Parathyroid adenoma (tissue), 2 donors: ENCODE measurements at regions not wholly inside any gene's neighbourhood (a gene's known extent, or its start where the extent isn't known, plus 50 kb on each side); places are given as distances from the start of the nearest gene placed in this dataset.
"Not testable (repeated sequence)": the region's sequence is repeated elsewhere in the genome, so short reads cannot be mapped to it uniquely, and the experiment has no call there.

Experiments used
- H2AFZ ChIP-seq: fragments of 300-600 bp; sonication (generic); one replicate; pipeline ENCODE4 v1.7.0; 2017; ENCODE audit warnings: antibody characterized with exemption, mild to moderate bottlenecking
- H3K27ac ChIP-seq: fragments of 300-600 bp; sonication (generic); one replicate; pipeline ENCODE4 v1.7.0; 2017
- H3K27me3 ChIP-seq: fragments of 300-600 bp; sonication (generic); one replicate; pipeline ENCODE4 v1.7.0; 2017; ENCODE audit warnings: low read length; ENCODE audit not compliant: control insufficient read depth, insufficient read depth
- H3K36me3 ChIP-seq: fragments of 300-600 bp; sonication (generic); one replicate; pipeline ENCODE4 v1.7.0; 2017; ENCODE audit warnings: low read length; ENCODE audit not compliant: control insufficient read depth, insufficient read depth
- H3K4me1 ChIP-seq: fragments of 300-600 bp; sonication (generic); one replicate; pipeline ENCODE4 v1.7.0; 2017; ENCODE audit warnings: control low read depth
- H3K4me2 ChIP-seq: fragments of 300-600 bp; sonication (generic); one replicate; pipeline ENCODE4 v1.7.0; 2017; ENCODE audit warnings: low read length
- H3K4me3 ChIP-seq: fragments of 300-600 bp; sonication (generic); one replicate; pipeline ENCODE4 v1.7.0; 2017; ENCODE audit warnings: low read depth, low read length
- H3K79me2 ChIP-seq: fragments of 300-600 bp; sonication (generic); one replicate; pipeline ENCODE4 v1.7.0; 2017; ENCODE audit warnings: control low read depth
- H3K9ac ChIP-seq: fragments of 300-600 bp; sonication (generic); one replicate; pipeline ENCODE4 v1.7.0; 2017; ENCODE audit warnings: mild to moderate bottlenecking
- H3K9me3 ChIP-seq: fragments of 300-600 bp; sonication (generic); one replicate; pipeline ENCODE4 v1.7.0; 2017; ENCODE audit warnings: low read length; ENCODE audit not compliant: control insufficient read depth
- TF ChIP-seq, protein P1 (sequence below): fragments of 300-600 bp; sonication (generic); IDR thresholded peaks from one replicate; pipeline ENCODE4 v1.7.0; 2017; ENCODE audit warnings: antibody characterized with exemption, mild to moderate bottlenecking
- donor health status: primary hyperparathyroidism.

DNA sequence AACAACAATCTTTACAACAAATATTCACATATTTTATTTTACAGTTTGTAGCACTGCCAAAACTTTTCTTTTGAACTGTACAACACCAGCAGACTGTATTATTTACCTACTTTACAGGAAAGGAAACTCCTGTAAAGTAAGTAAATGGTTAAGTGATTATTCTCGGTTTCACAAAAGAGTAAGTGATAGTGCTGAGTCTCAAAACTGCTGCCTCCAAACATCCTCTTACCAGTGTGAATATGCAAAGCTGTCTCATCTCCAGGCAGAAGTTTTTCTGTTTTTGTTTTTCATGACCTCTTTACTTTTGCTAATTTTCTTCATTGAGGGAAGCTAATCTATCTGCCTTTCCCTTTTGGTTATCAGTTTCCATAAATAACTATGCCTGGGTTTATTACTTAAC is 286.7 kb downstream of the SRGAP2C start:
- Histone ChIP-seq H2AFZ (no peak overlapping the region), H3K4me1 (no peaks in the 10 kb centered on the region)
- TF ChIP-seq, protein P1, sequence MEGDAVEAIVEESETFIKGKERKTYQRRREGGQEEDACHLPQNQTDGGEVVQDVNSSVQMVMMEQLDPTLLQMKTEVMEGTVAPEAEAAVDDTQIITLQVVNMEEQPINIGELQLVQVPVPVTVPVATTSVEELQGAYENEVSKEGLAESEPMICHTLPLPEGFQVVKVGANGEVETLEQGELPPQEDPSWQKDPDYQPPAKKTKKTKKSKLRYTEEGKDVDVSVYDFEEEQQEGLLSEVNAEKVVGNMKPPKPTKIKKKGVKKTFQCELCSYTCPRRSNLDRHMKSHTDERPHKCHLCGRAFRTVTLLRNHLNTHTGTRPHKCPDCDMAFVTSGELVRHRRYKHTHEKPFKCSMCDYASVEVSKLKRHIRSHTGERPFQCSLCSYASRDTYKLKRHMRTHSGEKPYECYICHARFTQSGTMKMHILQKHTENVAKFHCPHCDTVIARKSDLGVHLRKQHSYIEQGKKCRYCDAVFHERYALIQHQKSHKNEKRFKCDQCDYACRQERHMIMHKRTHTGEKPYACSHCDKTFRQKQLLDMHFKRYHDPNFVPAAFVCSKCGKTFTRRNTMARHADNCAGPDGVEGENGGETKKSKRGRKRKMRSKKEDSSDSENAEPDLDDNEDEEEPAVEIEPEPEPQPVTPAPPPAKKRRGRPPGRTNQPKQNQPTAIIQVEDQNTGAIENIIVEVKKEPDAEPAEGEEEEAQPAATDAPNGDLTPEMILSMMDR: no peak

DNA sequence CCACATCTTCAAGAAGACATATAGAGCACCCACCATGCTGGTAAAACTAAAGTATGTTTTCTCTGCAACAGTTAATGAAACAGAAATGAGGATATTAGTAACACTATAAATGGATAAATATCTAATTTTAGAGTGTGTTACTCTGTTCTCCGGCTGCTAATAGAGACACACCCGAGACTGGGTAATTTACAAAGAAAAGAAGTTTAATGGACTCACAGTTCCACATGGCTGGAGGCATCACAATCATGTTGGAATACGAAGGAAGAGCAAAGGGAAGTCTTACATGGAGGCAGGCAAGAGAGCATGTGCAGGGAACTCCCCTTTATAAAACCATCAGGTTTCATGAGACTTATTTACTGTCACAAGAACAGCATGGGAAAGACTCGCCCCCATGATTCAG is 287.2 kb downstream of the SRGAP2C start:
- Histone ChIP-seq H3K4me1 (no peaks in the 10 kb centered on the region), H3K9ac (no peak overlapping the region), H3K4me2 (no peak overlapping the region), H3K27me3 (no peaks in the 10 kb centered on the region), H3K36me3 (no peaks in the 10 kb centered on the region), H3K27ac (no peak overlapping the region), H3K9me3 (no peaks in the 10 kb centered on the region), H2AFZ (no peak overlapping the region), H3K79me2 (no peaks in the 10 kb centered on the region), H3K4me3 (no peak overlapping the region)
- TF ChIP-seq, protein P1: no peak

More for the DNA sequence above, 286.7 kb downstream of the SRGAP2C start:
- H3K9me3 ChIP-seq: no peaks in the 10 kb centered on the region
- H3K27me3 ChIP-seq: no peaks in the 10 kb centered on the region
- no peak overlapping the region for H3K27ac ChIP-seq
- no peaks in the 10 kb centered on the region for H3K79me2 ChIP-seq
- H3K4me2 ChIP-seq: no peak overlapping the region
- H3K9ac ChIP-seq: no peak overlapping the region
- H3K4me3 ChIP-seq: no peak overlapping the region
- H3K36me3 ChIP-seq: no peaks in the 10 kb centered on the region

DNA sequence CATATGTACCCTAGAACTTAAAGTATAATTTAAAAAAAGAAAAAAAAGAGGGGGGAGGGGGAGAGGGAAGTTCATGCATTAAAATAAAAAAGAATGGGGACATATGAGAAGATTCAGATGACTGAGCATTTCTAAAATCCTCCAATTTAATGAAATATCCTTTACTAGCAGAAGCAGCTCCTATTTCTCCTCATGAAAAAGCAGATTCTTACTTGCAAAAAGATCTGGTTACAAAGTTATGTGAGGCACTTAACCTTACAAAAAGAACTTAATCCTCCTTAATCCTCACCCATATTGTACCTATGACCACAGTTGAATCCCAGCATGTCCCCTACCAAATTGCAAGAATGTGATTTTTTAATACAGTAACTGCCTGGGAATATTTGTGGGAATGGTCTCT is 298.5 kb downstream of the SRGAP2C start:
- Histone ChIP-seq H3K4me1 (no peaks in the 10 kb centered on the region), H3K27me3 (no peaks in the 10 kb centered on the region), H3K27ac (no peak overlapping the region), H3K36me3 (no peaks in the 10 kb centered on the region), H3K79me2 (no peaks in the 10 kb centered on the region), H2AFZ (no peak overlapping the region), H3K9me3 (no peaks in the 10 kb centered on the region), H3K4me2 (no peak overlapping the region), H3K9ac (no peak overlapping the region), H3K4me3 (no peak overlapping the region)
- TF ChIP-seq, protein P1: no peak

DNA sequence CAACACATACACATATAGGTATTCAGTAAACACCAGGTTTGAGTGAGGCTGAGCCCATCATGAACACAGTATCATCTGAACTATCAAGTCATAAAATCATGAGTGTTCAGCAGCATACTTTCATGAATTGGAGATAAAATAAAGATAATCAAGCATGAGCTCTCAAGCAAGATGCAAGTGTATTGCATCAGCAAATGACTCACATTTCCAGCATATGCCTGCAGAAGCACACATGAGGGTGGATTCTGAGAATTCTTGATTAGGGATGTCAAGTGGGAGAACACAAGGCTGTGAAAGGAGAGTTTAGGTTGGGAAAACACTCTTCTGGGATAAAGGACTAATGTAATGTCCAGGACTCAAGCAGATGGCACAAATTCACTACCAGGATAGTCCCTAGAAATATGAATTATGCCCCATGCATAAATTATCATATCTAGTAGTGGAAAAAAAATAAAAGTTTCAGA is 299.2 kb downstream of the SRGAP2C start:
- no peak overlapping the region for H3K9ac ChIP-seq
- no peaks in the 10 kb centered on the region for H3K27me3 ChIP-seq
- no peaks in the 10 kb centered on the region for H3K79me2 ChIP-seq
- TF ChIP-seq, protein P1: no peak
- no peaks in the 10 kb centered on the region for H3K36me3 ChIP-seq
- H3K9me3 ChIP-seq: no peaks in the 10 kb centered on the region
- H2AFZ ChIP-seq: no peak overlapping the region
- no peak overlapping the region for H3K4me2 ChIP-seq
- H3K27ac ChIP-seq: no peak overlapping the region
- no peak overlapping the region for H3K4me3 ChIP-seq
- no peaks in the 10 kb centered on the region for H3K4me1 ChIP-seq

DNA sequence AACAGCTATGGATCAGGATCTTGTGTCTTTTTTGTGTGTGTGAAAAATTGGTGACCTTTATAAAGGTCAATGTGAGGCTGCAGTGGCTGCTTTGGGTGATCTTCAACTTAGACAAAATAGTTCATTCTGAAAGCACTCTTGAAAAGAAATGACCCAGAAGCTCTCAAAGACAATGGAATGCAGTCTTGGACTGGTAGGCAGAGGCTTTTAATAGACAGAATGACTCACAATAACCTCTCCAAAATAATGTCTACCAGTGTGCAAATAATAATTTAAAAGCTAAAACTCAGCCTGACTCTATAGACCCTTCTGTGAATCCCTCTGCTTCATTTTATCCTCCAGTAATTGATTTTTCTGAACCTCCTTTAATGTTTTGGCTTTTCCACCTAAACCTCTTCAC is 310.0 kb downstream of the SRGAP2C start:
- H3K9me3 ChIP-seq, H3K9ac ChIP-seq, H3K36me3 ChIP-seq, H3K4me3 ChIP-seq, H2AFZ ChIP-seq, H3K4me2 ChIP-seq, H3K27me3 ChIP-seq, H3K4me1 ChIP-seq, H3K27ac ChIP-seq, H3K79me2 ChIP-seq: not testable (repeated sequence)

DNA sequence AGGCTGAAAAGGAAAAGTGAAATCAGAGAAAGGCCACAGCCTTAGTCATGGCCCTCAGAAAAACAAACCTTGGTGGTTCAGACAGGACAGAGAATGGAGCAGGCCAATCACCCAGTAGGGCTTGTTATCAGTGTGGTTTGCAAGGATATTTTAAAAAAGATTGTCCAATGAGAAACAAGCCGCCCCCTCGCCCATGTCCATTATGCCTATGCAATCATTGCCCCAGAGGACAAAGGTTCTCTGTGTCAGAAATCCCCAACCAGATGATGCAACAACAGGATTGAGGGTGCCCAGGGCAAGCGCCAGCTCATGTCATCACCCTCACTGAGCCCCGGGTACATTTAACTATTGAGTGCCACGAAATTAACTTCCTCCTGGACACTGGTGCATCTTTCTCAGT is 326.7 kb downstream of the SRGAP2C start:
- not testable (repeated sequence) for H3K9ac ChIP-seq, H3K79me2 ChIP-seq, H3K4me2 ChIP-seq, H2AFZ ChIP-seq, H3K36me3 ChIP-seq, H3K27ac ChIP-seq, H3K4me3 ChIP-seq, H3K9me3 ChIP-seq, H3K27me3 ChIP-seq, H3K4me1 ChIP-seq

DNA sequence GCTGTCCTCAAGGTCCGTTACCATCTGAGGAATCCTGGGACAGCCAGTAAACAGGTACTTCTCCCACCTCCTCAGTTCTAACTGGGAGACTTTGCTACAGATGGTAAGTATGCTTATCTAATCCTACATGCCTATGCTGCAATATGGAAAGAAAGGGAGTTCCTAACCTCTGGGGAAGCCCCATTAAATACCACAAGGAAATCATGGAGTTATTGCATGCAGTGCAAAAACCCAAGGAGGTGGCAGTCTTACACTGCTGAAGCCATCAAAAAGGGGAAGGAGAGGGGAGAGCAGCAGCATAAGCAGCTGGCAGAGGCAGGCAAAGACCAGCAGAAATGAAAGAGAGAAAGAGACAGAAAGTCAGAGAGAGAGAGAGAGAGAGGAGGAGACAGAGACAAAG is 327.1 kb downstream of the SRGAP2C start:
- H3K9ac ChIP-seq: not testable (repeated sequence)

More for the DNA sequence above, 327.1 kb downstream of the SRGAP2C start:
- not testable (repeated sequence) for H2AFZ ChIP-seq, H3K79me2 ChIP-seq, H3K27me3 ChIP-seq, H3K27ac ChIP-seq, H3K9me3 ChIP-seq, H3K4me2 ChIP-seq, H3K36me3 ChIP-seq, H3K4me1 ChIP-seq, H3K4me3 ChIP-seq
